ENCODE measurements at regions not wholly inside any gene's neighbourhood (a gene's known extent, or its start where the extent isn't known, plus 50 kb on each side); places are given as distances from the start of the nearest gene placed in this dataset.

- TF ChIP-seq, protein P1, sequence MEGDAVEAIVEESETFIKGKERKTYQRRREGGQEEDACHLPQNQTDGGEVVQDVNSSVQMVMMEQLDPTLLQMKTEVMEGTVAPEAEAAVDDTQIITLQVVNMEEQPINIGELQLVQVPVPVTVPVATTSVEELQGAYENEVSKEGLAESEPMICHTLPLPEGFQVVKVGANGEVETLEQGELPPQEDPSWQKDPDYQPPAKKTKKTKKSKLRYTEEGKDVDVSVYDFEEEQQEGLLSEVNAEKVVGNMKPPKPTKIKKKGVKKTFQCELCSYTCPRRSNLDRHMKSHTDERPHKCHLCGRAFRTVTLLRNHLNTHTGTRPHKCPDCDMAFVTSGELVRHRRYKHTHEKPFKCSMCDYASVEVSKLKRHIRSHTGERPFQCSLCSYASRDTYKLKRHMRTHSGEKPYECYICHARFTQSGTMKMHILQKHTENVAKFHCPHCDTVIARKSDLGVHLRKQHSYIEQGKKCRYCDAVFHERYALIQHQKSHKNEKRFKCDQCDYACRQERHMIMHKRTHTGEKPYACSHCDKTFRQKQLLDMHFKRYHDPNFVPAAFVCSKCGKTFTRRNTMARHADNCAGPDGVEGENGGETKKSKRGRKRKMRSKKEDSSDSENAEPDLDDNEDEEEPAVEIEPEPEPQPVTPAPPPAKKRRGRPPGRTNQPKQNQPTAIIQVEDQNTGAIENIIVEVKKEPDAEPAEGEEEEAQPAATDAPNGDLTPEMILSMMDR (IDR thresholded peaks at IDR 0.05; ENCODE audit: poor library complexity) = no peak
- no peak for TF ChIP-seq EZH2 (IDR thresholded peaks at IDR 0.05; ENCODE audit: borderline replicate concordance)
- no peak for TF ChIP-seq EZH2phosphoT487 (IDR thresholded peaks at IDR 0.05; ENCODE audit: low read depth, severe bottlenecking, unreplicated experiment)
These were observed 1247.6 kb upstream of the TMEFF2 start for GRCh38 chr2:193442293-193442692.

Data from hepatocyte (in vitro differentiated cells).